Calu3 (cell line): ENCODE measurements at regions not wholly inside any gene's neighbourhood (a gene's known extent, or its start where the extent isn't known, plus 50 kb on each side); places are given as distances from the start of the nearest gene placed in this dataset.

Source experiments
- BruUV-seq: library from RNA; stranded (reverse); fragments of 400-500 nt; replicated peaks from 2 replicates; lab custom pipeline; 2021; lab: Mats Ljungman, UMichigan
- CTCF ChIA-PET: fragments of 300-600 bp; sonication (Branson Sonifier 250); formaldehyde crosslinking; loops from one replicate; lab custom pipeline; 2022; ENCODE audit warnings: antibody characterized with exemption; lab: Charles Lee
- DNase-seq: peaks from one replicate; pipeline ENCODE4 v3.0.0; 2022
- H3K27ac Mint-ChIP-seq: one replicate; pipeline ENCODE4 v1.8.0; 2022; ENCODE audit warnings: mixed read lengths; ENCODE audit not compliant: unreplicated experiment
- H3K27me3 Mint-ChIP-seq: one replicate; pipeline ENCODE4 v1.8.0; 2022; ENCODE audit warnings: mixed read lengths; ENCODE audit not compliant: unreplicated experiment
- H3K36me3 Mint-ChIP-seq: one replicate; pipeline ENCODE4 v1.8.0; 2022; ENCODE audit warnings: mild to moderate bottlenecking, moderate library complexity, mixed read lengths; ENCODE audit not compliant: insufficient read depth, unreplicated experiment
- H3K4me1 Mint-ChIP-seq: one replicate; pipeline ENCODE4 v1.8.0; 2022; ENCODE audit warnings: mild to moderate bottlenecking, low read depth, mixed read lengths; ENCODE audit not compliant: unreplicated experiment
- H3K4me3 Mint-ChIP-seq: one replicate; pipeline ENCODE4 v1.8.0; 2022; ENCODE audit warnings: mild to moderate bottlenecking, low read depth, moderate library complexity, mixed read lengths; ENCODE audit not compliant: unreplicated experiment
- H3K9me3 Mint-ChIP-seq: one replicate; pipeline ENCODE4 v1.8.0; 2022; ENCODE audit warnings: low read depth, mixed read lengths; ENCODE audit not compliant: unreplicated experiment
- CTCF ChIP-seq: fragments of 200-600 bp; IDR thresholded peaks from one replicate; pipeline ENCODE4 v1.8.0; 2022; ENCODE audit warnings: antibody characterized with exemption; ENCODE audit not compliant: unreplicated experiment
- intact Hi-C: fragments of 100-400 bp; cut with micrococcal nuclease; formaldehyde crosslinking; loops from one replicate; pipeline ENCODE4 v1.10.0; 2022; ENCODE audit not compliant: unreplicated experiment

GRCh38 chr11:104692751-104693150 is 205.5 kb downstream of the CASP12 start:
- Mint-ChIP-seq H3K4me1 (peaks cover 10% of the 10 kb centered on the region), H3K4me3 (no peak overlapping the region), H3K27me3 (no peaks in the 10 kb centered on the region), H3K27ac (no peak overlapping the region), H3K9me3 (no peaks in the 10 kb centered on the region), H3K36me3 (no peaks in the 10 kb centered on the region)
- CTCF ChIA-PET = no interaction called here
- DNase-seq = no peak
- BruUV-seq = no TSS peak
- TF ChIP-seq CTCF = no peak
- intact Hi-C loops = no loop called here

- Mint-ChIP-seq H3K27ac (no peak overlapping the region), H3K4me1 (peaks cover 10% of the 10 kb centered on the region), H3K36me3 (no peaks in the 10 kb centered on the region), H3K27me3 (no peaks in the 10 kb centered on the region), H3K9me3 (no peaks in the 10 kb centered on the region), H3K4me3 (no peak overlapping the region)
- BruUV-seq = no TSS peak
- intact Hi-C loops = no loop called here
- no peak for TF ChIP-seq CTCF
- DNase-seq = no peak
- CTCF ChIA-PET = no interaction called here
Observed at GRCh38 chr11:104691129-104691528, 207.1 kb downstream of the CASP12 start.

- peaks cover 10% of the 10 kb centered on the region for H3K4me1 Mint-ChIP-seq
- CTCF ChIA-PET = no interaction called here
- intact Hi-C loops = no loop called here
- no peak for DNase-seq
- TF ChIP-seq CTCF = no peak
- H3K27me3 Mint-ChIP-seq = no peaks in the 10 kb centered on the region
- H3K27ac Mint-ChIP-seq = no peak overlapping the region
- H3K9me3 Mint-ChIP-seq = no peaks in the 10 kb centered on the region
- H3K36me3 Mint-ChIP-seq = no peaks in the 10 kb centered on the region
- no peak overlapping the region for H3K4me3 Mint-ChIP-seq
- no TSS peak for BruUV-seq
Observed at GRCh38 chr11:104690241-104690640, 208.0 kb downstream of the CASP12 start.

- TF ChIP-seq CTCF = no peak
- no peaks in the 10 kb centered on the region for H3K36me3 Mint-ChIP-seq
- intact Hi-C loops = no loop called here
- no peak for DNase-seq
- BruUV-seq = no TSS peak
- H3K9me3 Mint-ChIP-seq = no peaks in the 10 kb centered on the region
- no peaks in the 10 kb centered on the region for H3K27me3 Mint-ChIP-seq
- CTCF ChIA-PET = interaction anchor here (1.0 kb wide), 1 partner anchor 25 kb away, joined by 3 read pairs; no protein-coding TSS in a partner anchor
- H3K27ac Mint-ChIP-seq = no peak overlapping the region
- H3K4me3 Mint-ChIP-seq = no peak overlapping the region
- H3K4me1 Mint-ChIP-seq = peaks cover under 1% of the 10 kb centered on the region
Observed at GRCh38 chr11:104688731-104689130, 209.5 kb downstream of the CASP12 start.
